DND-41 (cell line): ENCODE measurements at regions not wholly inside any gene's neighbourhood (a gene's known extent, or its start where the extent isn't known, plus 50 kb on each side); places are given as distances from the start of the nearest gene placed in this dataset.

Experiments used
- ATAC-seq: fragments of 200-7000 bp; cut with Tn5 transposase; 3 replicates; pipeline ENCODE4 v1.9.1; 2021; ENCODE audit warnings: low read depth; ENCODE audit not compliant: insufficient read depth
- DNase-seq: peaks from one replicate; pipeline ENCODE4 v3.0.0-alpha.2; 2020
- H2AFZ ChIP-seq: 2 replicates; pipeline ENCODE4 v1.6.0; 2012; ENCODE audit warnings: low read depth, low read length
- H3K27ac ChIP-seq: 2 replicates; pipeline ENCODE4 v1.5.1; 2012; ENCODE audit warnings: low read length, inconsistent platforms
- H3K27me3 ChIP-seq: fragments of 200-600 bp; sonication (generic); 2 replicates; pipeline ENCODE4 v1.6.0; 2012; ENCODE audit warnings: low read length, mild to moderate bottlenecking, inconsistent platforms; ENCODE audit not compliant: insufficient read depth, poor library complexity
- H3K36me3 ChIP-seq: 2 replicates; pipeline ENCODE4 v1.5.1; 2012; ENCODE audit warnings: low read length, inconsistent platforms; ENCODE audit not compliant: insufficient read depth
- H3K4me1 ChIP-seq: 2 replicates; pipeline ENCODE4 v1.5.1; 2012; ENCODE audit warnings: mild to moderate bottlenecking, low read length; ENCODE audit not compliant: insufficient read depth
- H3K4me2 ChIP-seq: 2 replicates; pipeline ENCODE4 v1.6.0; 2012; ENCODE audit warnings: mild to moderate bottlenecking, moderate library complexity, low read length, inconsistent platforms; ENCODE audit not compliant: insufficient read depth
- H3K4me3 ChIP-seq, 2 experiments: fragments of 200-600 bp in 1 of 2; shearing (Covaris generic) in 1 of 2; 2 replicates each; pipeline ENCODE4 v1.5.1; 2012 to 2016; ENCODE audit warnings: inconsistent platforms in 2 of 2, low read length in 2 of 2, mild to moderate bottlenecking in 2 of 2, low read depth in 1 of 2, moderate library complexity in 1 of 2
- H3K79me2 ChIP-seq: 2 replicates; pipeline ENCODE4 v1.6.0; 2012; ENCODE audit warnings: low read length, inconsistent platforms; ENCODE audit not compliant: insufficient read depth
- H3K9ac ChIP-seq: 2 replicates; pipeline ENCODE4 v1.6.0; 2012; ENCODE audit warnings: low read depth, mild to moderate bottlenecking, inconsistent platforms, low read length, moderate library complexity
- H3K9me3 ChIP-seq: 2 replicates; pipeline ENCODE4 v1.5.1; 2012; ENCODE audit warnings: low read length, moderate library complexity, mild to moderate bottlenecking, inconsistent platforms; ENCODE audit not compliant: insufficient read depth, severe bottlenecking
- H4K20me1 ChIP-seq: 2 replicates; pipeline ENCODE4 v1.6.0; 2012; ENCODE audit warnings: low read length; ENCODE audit not compliant: insufficient read depth
- CTCF ChIP-seq: IDR thresholded peaks from 2 replicates; pipeline ENCODE4 v1.5.1; 2012; ENCODE audit warnings: borderline replicate concordance, low read length, moderate library complexity, mild to moderate bottlenecking; ENCODE audit not compliant: poor library complexity, severe bottlenecking; ENCODE audit errors: extremely low read depth
- EZH2 ChIP-seq: IDR thresholded peaks from 3 replicates; pipeline ENCODE4 v1.6.1; 2012; ENCODE audit warnings: borderline replicate concordance, low read depth, mild to moderate bottlenecking, moderate library complexity, low read length, inconsistent platforms; ENCODE audit not compliant: severe bottlenecking

- H3K9me3 ChIP-seq: no peaks in the 10 kb centered on the region
- H4K20me1 ChIP-seq: no peaks in the 10 kb centered on the region
- no peak overlapping the region for H3K27ac ChIP-seq
- H3K79me2 ChIP-seq: no peaks in the 10 kb centered on the region
- no peak overlapping the region for H3K4me3 ChIP-seq
- no peak for DNase-seq
- no peaks in the 10 kb centered on the region for H3K4me1 ChIP-seq
- H3K9ac ChIP-seq: no peak overlapping the region
- H3K4me2 ChIP-seq: no peak overlapping the region
- no peak overlapping the region for H2AFZ ChIP-seq
- no peaks in the 10 kb centered on the region for H3K36me3 ChIP-seq
- no peak for ATAC-seq
- H3K27me3 ChIP-seq: no peaks in the 10 kb centered on the region
- TF ChIP-seq CTCF (no peak), EZH2 (no peak)
Observed at GRCh38 chr2:180405520-180405919, 398.4 kb upstream of the CWC22 start.

- TF ChIP-seq CTCF: no peak
- TF ChIP-seq EZH2: no peak
- no peak overlapping the region for H3K9ac ChIP-seq
- no peak for ATAC-seq
- H2AFZ ChIP-seq: no peak overlapping the region
- H3K27ac ChIP-seq: no peak overlapping the region
- H3K4me3 ChIP-seq: no peak overlapping the region
- no peaks in the 10 kb centered on the region for H3K9me3 ChIP-seq
- no peaks in the 10 kb centered on the region for H4K20me1 ChIP-seq
- no peaks in the 10 kb centered on the region for H3K4me1 ChIP-seq
- no peaks in the 10 kb centered on the region for H3K79me2 ChIP-seq
- H3K27me3 ChIP-seq: no peaks in the 10 kb centered on the region
- no peak overlapping the region for H3K4me2 ChIP-seq
- H3K36me3 ChIP-seq: no peaks in the 10 kb centered on the region
- no peak for DNase-seq
Observed at GRCh38 chr2:180394305-180394704, 387.2 kb upstream of the CWC22 start.

GRCh38 chr2:180385601-180386201, 378.6 kb upstream of the CWC22 start:
- H4K20me1 ChIP-seq: no peaks in the 10 kb centered on the region
- H3K4me2 ChIP-seq: no peak overlapping the region
- no peak overlapping the region for H3K9ac ChIP-seq
- H3K36me3 ChIP-seq: no peaks in the 10 kb centered on the region
- DNase-seq: no peak
- TF ChIP-seq EZH2 (no peak), CTCF (no peak)
- no peaks in the 10 kb centered on the region for H3K9me3 ChIP-seq
- no peaks in the 10 kb centered on the region for H3K79me2 ChIP-seq
- no peak overlapping the region for H3K27ac ChIP-seq
- H3K4me1 ChIP-seq: no peaks in the 10 kb centered on the region
- H2AFZ ChIP-seq: no peak overlapping the region
- H3K4me3 ChIP-seq: no peak overlapping the region
- ATAC-seq: no peak
- H3K27me3 ChIP-seq: no peaks in the 10 kb centered on the region

GRCh38 chr2:180376066-180376465, 369.0 kb upstream of the CWC22 start:
- Histone ChIP-seq H3K4me3 (no peak overlapping the region), H2AFZ (no peak overlapping the region), H3K9ac (no peak overlapping the region), H3K79me2 (no peaks in the 10 kb centered on the region), H4K20me1 (no peaks in the 10 kb centered on the region), H3K4me2 (no peak overlapping the region), H3K4me1 (no peaks in the 10 kb centered on the region), H3K27me3 (no peaks in the 10 kb centered on the region), H3K9me3 (no peaks in the 10 kb centered on the region), H3K36me3 (no peaks in the 10 kb centered on the region), H3K27ac (no peak overlapping the region)
- no peak for ATAC-seq
- no peak for DNase-seq
- no peak for TF ChIP-seq CTCF
